HCT116 (cell line): ENCODE measurements at regions not wholly inside any gene's neighbourhood (a gene's known extent, or its start where the extent isn't known, plus 50 kb on each side); places are given as distances from the start of the nearest gene placed in this dataset.

Source experiments
- ATAC-seq: fragments of 200-7000 bp; cut with Tn5 transposase; 2 replicates; pipeline ENCODE4 v1.9.1; 2020; ENCODE audit warnings: mild to moderate bottlenecking, moderate library complexity
- BruUV-seq: library from RNA; stranded (reverse); fragments of 400-500 nt; replicated peaks from 2 replicates; lab custom pipeline; 2021; lab: Mats Ljungman, UMichigan
- CTCF ChIA-PET: fragments of 300-600 bp; sonication (Branson Sonifier 250); formaldehyde crosslinking; loops from one replicate; lab custom pipeline; 2021; ENCODE audit warnings: antibody characterized with exemption; lab: Charles Lee
- POLR2A ChIA-PET: fragments of 300-600, 350-600 bp; sonication (Branson Sonifier 250); formaldehyde crosslinking; loops from one replicate; lab custom pipeline; 2021; ENCODE audit warnings: antibody characterized with exemption; lab: Charles Lee
- RAD21 ChIA-PET, 2 experiments: fragments of 300-600 bp; sonication (Branson Sonifier 250); formaldehyde crosslinking; loops; one replicate each; lab custom pipeline; 2023; ENCODE audit warnings: low total read pairs in 2 of 2; ENCODE audit not compliant: uncharacterized antibody in 2 of 2, unreplicated experiment in 2 of 2, low non-redundant PET in 1 of 2; lab: Charles Lee
- DNase-seq: peaks from one replicate; pipeline ENCODE4 v3.0.0-alpha.2; 2010; ENCODE audit warnings: low read depth, low spot score
- H2AFZ ChIP-seq: fragments of 200-600 bp; shearing (Covaris generic), sonication (generic); 2 replicates; pipeline ENCODE4 v1.6.1; 2017; ENCODE audit warnings: low read depth, mixed run types, mixed read lengths, antibody characterized with exemption, low read length; ENCODE audit not compliant: poor library complexity, severe bottlenecking
- H3K27ac ChIP-seq: 2 replicates; pipeline ENCODE4 v1.5.1; 2012; ENCODE audit warnings: low read depth, low read length
- H3K27me3 ChIP-seq: fragments of 200-600 bp; sonication (generic); 2 replicates; pipeline ENCODE4 v1.6.1; 2016; ENCODE audit warnings: mixed run types, low read length, mixed read lengths; ENCODE audit not compliant: insufficient read depth
- H3K36me3 ChIP-seq, 2 experiments: fragments of 200-500 bp in 1 of 2; fragments of 200-600 bp in 1 of 2; sonication (Bioruptor generic) in 1 of 2; sonication (generic) in 1 of 2; 2 replicates each; pipeline versions ENCODE4 v1.5.1 to v1.6.1; 2014 to 2016; ENCODE audit warnings: low read length in 2 of 2, inconsistent platforms in 1 of 2, mixed read lengths in 1 of 2, mixed run types in 1 of 2; ENCODE audit not compliant: insufficient read depth in 2 of 2, control insufficient read depth in 1 of 2
- H3K4me1 ChIP-seq, 2 experiments: fragments of 200-600 bp in 1 of 2; sonication (generic) in 1 of 2; 2 replicates each; pipeline versions ENCODE4 v1.5.1 to v1.6.1; 2012 to 2017; ENCODE audit warnings: low read length in 2 of 2, inconsistent platforms in 1 of 2, mild to moderate bottlenecking in 1 of 2, mixed read lengths in 1 of 2, mixed run types in 1 of 2, moderate library complexity in 1 of 2; ENCODE audit not compliant: insufficient read depth in 2 of 2, control insufficient read depth in 1 of 2
- H3K4me2 ChIP-seq: fragments of 200-600 bp; sonication (generic); 2 replicates; pipeline ENCODE4 v1.6.1; 2017; ENCODE audit warnings: mixed run types, low read length, mixed read lengths
- H3K4me3 ChIP-seq, 2 experiments: fragments of 200-600 bp in 1 of 2; sonication (generic) in 1 of 2; replicated peaks in 1 of 2; 2 replicates each; pipeline ENCODE4 v1.5.1; 2011 to 2016; ENCODE audit warnings: low read length in 2 of 2, control low read depth in 1 of 2, low read depth in 1 of 2, mild to moderate bottlenecking in 1 of 2, mixed read lengths in 1 of 2, mixed run types in 1 of 2
- H3K79me2 ChIP-seq: fragments of 200-600 bp; sonication (generic); 2 replicates; pipeline ENCODE4 v1.6.1; 2017; ENCODE audit warnings: mild to moderate bottlenecking, mixed run types, low read length, moderate library complexity, mixed read lengths; ENCODE audit not compliant: insufficient read depth
- H3K9ac ChIP-seq: fragments of 200-600 bp; sonication (generic); 2 replicates; pipeline ENCODE4 v1.6.1; 2016; ENCODE audit warnings: low read length, mixed read lengths
- H3K9me2 ChIP-seq: fragments of 200-600 bp; sonication (generic), shearing (Covaris generic); 2 replicates; pipeline ENCODE4 v1.6.1; 2017; ENCODE audit warnings: mixed run types, mild to moderate bottlenecking, moderate library complexity; ENCODE audit not compliant: insufficient read depth
- H3K9me3 ChIP-seq, 2 experiments: fragments of 200-500 bp in 1 of 2; fragments of 200-600 bp in 1 of 2; sonication (Bioruptor generic) in 1 of 2; sonication (generic) in 1 of 2; 2 replicates each; pipeline ENCODE4 v1.6.1; 2014 to 2017; ENCODE audit warnings: low read length in 2 of 2, mixed read lengths in 2 of 2, inconsistent platforms in 1 of 2, low read depth in 1 of 2, mild to moderate bottlenecking in 1 of 2, mixed run types in 1 of 2, moderate library complexity in 1 of 2; ENCODE audit not compliant: control insufficient read depth in 1 of 2, insufficient read depth in 1 of 2
- H4K20me1 ChIP-seq: fragments of 200-600 bp; sonication (generic), shearing (Covaris generic); 2 replicates; pipeline ENCODE4 v1.6.1; 2017; ENCODE audit warnings: mixed run types, mild to moderate bottlenecking, moderate library complexity; ENCODE audit not compliant: insufficient read depth
- EGR1 ChIP-seq: IDR thresholded peaks from 2 replicates; pipeline ENCODE4 v1.6.1; 2012; ENCODE audit warnings: low read depth
- ELF1 ChIP-seq: IDR thresholded peaks from 2 replicates; pipeline ENCODE4 v1.6.1; 2012; ENCODE audit warnings: low read depth, borderline replicate concordance
- EZH2 ChIP-seq: fragments of 200-600 bp; sonication (generic); IDR thresholded peaks from 2 replicates; pipeline ENCODE4 v1.6.1; 2017; ENCODE audit warnings: antibody characterized with exemption, mixed run types
- FOSL1 ChIP-seq: IDR thresholded peaks from 2 replicates; pipeline ENCODE4 v1.6.1; 2012; ENCODE audit warnings: low read depth
- JUND ChIP-seq: IDR thresholded peaks from 2 replicates; pipeline ENCODE4 v1.6.1; 2012
- POLR2AphosphoS5 ChIP-seq: IDR thresholded peaks from 2 replicates; pipeline ENCODE4 v1.6.1; 2011; ENCODE audit warnings: mild to moderate bottlenecking, low read depth, low read length, moderate library complexity
- RAD21 ChIP-seq: IDR thresholded peaks from 2 replicates; pipeline ENCODE4 v1.6.1; 2012; ENCODE audit warnings: low read depth, mild to moderate bottlenecking
- REST ChIP-seq: IDR thresholded peaks from 2 replicates; pipeline ENCODE4 v1.6.1; 2012; ENCODE audit warnings: low read depth
- SIN3A ChIP-seq: IDR thresholded peaks from 2 replicates; pipeline ENCODE4 v1.6.1; 2012; ENCODE audit warnings: low read depth
- ZBTB33 ChIP-seq: IDR thresholded peaks from 2 replicates; pipeline ENCODE4 v1.6.1; 2011; ENCODE audit warnings: mild to moderate bottlenecking, low read length, moderate library complexity; ENCODE audit not compliant: insufficient replicate concordance; ENCODE audit errors: extremely low read depth
- intact Hi-C: fragments of 100-400 bp; cut with micrococcal nuclease; formaldehyde crosslinking; loops from 2 replicates; pipeline ENCODE4 v1.10.0; 2022

- TF ChIP-seq EZH2: no peak
- TF ChIP-seq SIN3A: no peak
- TF ChIP-seq JUND: no peak
- TF ChIP-seq ZBTB33: no peak
- TF ChIP-seq FOSL1: no peak
- TF ChIP-seq EGR1: no peak
- TF ChIP-seq POLR2AphosphoS5: no peak
- no peak for TF ChIP-seq RAD21
- TF ChIP-seq REST: no peak
- TF ChIP-seq ELF1: no peak
- Histone ChIP-seq H3K27me3 (no peaks in the 10 kb centered on the region), H3K4me1 (no peaks in the 10 kb centered on the region), H3K9me2 (no peaks in the 10 kb centered on the region), H3K9ac (no peak overlapping the region), H3K4me2 (no peak overlapping the region), H4K20me1 (no peaks in the 10 kb centered on the region), H3K79me2 (no peaks in the 10 kb centered on the region), H3K4me3 (no peak overlapping the region), H2AFZ (no peak overlapping the region), H3K27ac (no peak overlapping the region), H3K36me3 (no peaks in the 10 kb centered on the region), H3K9me3 (no peaks in the 10 kb centered on the region)
- ChIA-PET RAD21 (no interaction called here), POLR2A (no interaction called here), CTCF (no interaction called here)
- ATAC-seq (no peak), DNase-seq (no peak)
- intact Hi-C loops: no loop called here
- BruUV-seq: no TSS peak
Observed at GRCh38 chr12:28925719-28926376, 223.2 kb upstream of the FAR2 start.
